ENCODE measurements at regions not wholly inside any gene's neighbourhood (a gene's known extent, or its start where the extent isn't known, plus 50 kb on each side); places are given as distances from the start of the nearest gene placed in this dataset.

GRCh38 chr1:61570191-61570590 is 154.8 kb downstream of the TM2D1 start:
- no peak for DNase-seq (ENCODE audit: low read depth, low spot score)
- Histone ChIP-seq H3K36me3 (ENCODE audit: insufficient read depth, low read length) (no peaks in the 10 kb centered on the region), H3K9me3 (ENCODE audit: low read depth, low read length) (peaks cover 6% of the 10 kb centered on the region; the same call in 1 of the 2 replicates), H3K9ac (ENCODE audit: insufficient read length) (no peak overlapping the region), H3K4me3 (no peak overlapping the region), H3K27ac (no peak overlapping the region)
- no peak for TF ChIP-seq FOXP2 (optimal IDR thresholded peaks at IDR 0.05; ENCODE audit: control extremely low read depth, extremely low read length, insufficient read depth)
- TF ChIP-seq POLR2AphosphoS5 (IDR thresholded peaks at IDR 0.05; ENCODE audit: borderline replicate concordance, low read depth, low read length) = no peak
- TF ChIP-seq EZH2 (IDR thresholded peaks at IDR 0.05) = no peak

- TF ChIP-seq EZH2 (IDR thresholded peaks at IDR 0.05) (no peak), FOXP2 (optimal IDR thresholded peaks at IDR 0.05; ENCODE audit: control extremely low read depth, extremely low read length, insufficient read depth) (no peak), POLR2AphosphoS5 (IDR thresholded peaks at IDR 0.05; ENCODE audit: borderline replicate concordance, low read depth, low read length) (no peak)
- Histone ChIP-seq H3K27ac (no peak overlapping the region), H3K9me3 (ENCODE audit: low read depth, low read length) (peaks cover 6% of the 10 kb centered on the region; the same call in 1 of the 2 replicates), H3K4me3 (0 out of 2 replicates have a peak overlapping the region, but pooled peaks have one; percentile 8), H3K9ac (ENCODE audit: insufficient read length) (no peak overlapping the region), H3K36me3 (ENCODE audit: insufficient read depth, low read length) (no peaks in the 10 kb centered on the region)
- DNase-seq (ENCODE audit: low read depth, low spot score) = no peak
Measured at GRCh38 chr1:61569303-61569621, 155.7 kb downstream of the TM2D1 start.

- Histone ChIP-seq H3K9me3 (ENCODE audit: low read depth, low read length) (peaks cover 6% of the 10 kb centered on the region; the same call in 1 of the 2 replicates), H3K27ac (no peak overlapping the region), H3K4me3 (0 out of 2 replicates have a peak overlapping the region, but pooled peaks have one; percentile 8), H3K36me3 (ENCODE audit: insufficient read depth, low read length) (no peaks in the 10 kb centered on the region), H3K9ac (ENCODE audit: insufficient read length) (no peak overlapping the region)
- DNase-seq (ENCODE audit: low read depth, low spot score) = no peak
- TF ChIP-seq EZH2 (IDR thresholded peaks at IDR 0.05) (no peak), FOXP2 (optimal IDR thresholded peaks at IDR 0.05; ENCODE audit: control extremely low read depth, extremely low read length, insufficient read depth) (no peak), POLR2AphosphoS5 (IDR thresholded peaks at IDR 0.05; ENCODE audit: borderline replicate concordance, low read depth, low read length) (no peak)
Measured at GRCh38 chr1:61568460-61569302, 156.3 kb downstream of the TM2D1 start.

- Histone ChIP-seq H3K9ac (ENCODE audit: insufficient read length) (no peak overlapping the region), H3K4me3 (no peak overlapping the region), H3K27ac (no peak overlapping the region), H3K9me3 (ENCODE audit: low read depth, low read length) (peaks cover 6% of the 10 kb centered on the region; the same call in 1 of the 2 replicates), H3K36me3 (ENCODE audit: insufficient read depth, low read length) (no peaks in the 10 kb centered on the region)
- no peak for DNase-seq (ENCODE audit: low read depth, low spot score)
- no peak for TF ChIP-seq POLR2AphosphoS5 (IDR thresholded peaks at IDR 0.05; ENCODE audit: borderline replicate concordance, low read depth, low read length)
- TF ChIP-seq EZH2 (IDR thresholded peaks at IDR 0.05) = no peak
- TF ChIP-seq FOXP2 (optimal IDR thresholded peaks at IDR 0.05; ENCODE audit: control extremely low read depth, extremely low read length, insufficient read depth) = no peak
Measured at GRCh38 chr1:61566177-61566576, 158.8 kb downstream of the TM2D1 start.

GRCh38 chr1:61563611-61564010 is 161.3 kb downstream of the TM2D1 start:
- no peak overlapping the region for H3K4me3 ChIP-seq
- TF ChIP-seq FOXP2 (optimal IDR thresholded peaks at IDR 0.05; ENCODE audit: control extremely low read depth, extremely low read length, insufficient read depth) = no peak
- TF ChIP-seq POLR2AphosphoS5 (IDR thresholded peaks at IDR 0.05; ENCODE audit: borderline replicate concordance, low read depth, low read length) = no peak
- TF ChIP-seq EZH2 (IDR thresholded peaks at IDR 0.05) = no peak
- no peak overlapping the region for H3K27ac ChIP-seq
- DNase-seq (ENCODE audit: low read depth, low spot score) = no peak
- peaks cover 6% of the 10 kb centered on the region; the same call in 1 of the 2 replicates for H3K9me3 ChIP-seq (ENCODE audit: low read depth, low read length)
- no peak overlapping the region for H3K9ac ChIP-seq (ENCODE audit: insufficient read length)
- H3K36me3 ChIP-seq (ENCODE audit: insufficient read depth, low read length) = no peaks in the 10 kb centered on the region

GRCh38 chr1:61561666-61562065 is 163.3 kb downstream of the TM2D1 start:
- peaks cover 6% of the 10 kb centered on the region; the same call in 1 of the 2 replicates for H3K9me3 ChIP-seq (ENCODE audit: low read depth, low read length)
- no peak overlapping the region for H3K27ac ChIP-seq
- no peak overlapping the region for H3K4me3 ChIP-seq
- no peak for TF ChIP-seq EZH2 (IDR thresholded peaks at IDR 0.05)
- TF ChIP-seq FOXP2 (optimal IDR thresholded peaks at IDR 0.05; ENCODE audit: control extremely low read depth, extremely low read length, insufficient read depth) = no peak
- TF ChIP-seq POLR2AphosphoS5 (IDR thresholded peaks at IDR 0.05; ENCODE audit: borderline replicate concordance, low read depth, low read length) = no peak
- H3K36me3 ChIP-seq (ENCODE audit: insufficient read depth, low read length) = no peaks in the 10 kb centered on the region
- no peak for DNase-seq (ENCODE audit: low read depth, low spot score)
- no peak overlapping the region for H3K9ac ChIP-seq (ENCODE audit: insufficient read length)

- Histone ChIP-seq H3K9ac (ENCODE audit: insufficient read length) (no peak overlapping the region), H3K27ac (no peak overlapping the region), H3K9me3 (ENCODE audit: low read depth, low read length) (peaks cover under 1% of the 10 kb centered on the region; the same call in 1 of the 2 replicates), H3K36me3 (ENCODE audit: insufficient read depth, low read length) (no peaks in the 10 kb centered on the region), H3K4me3 (no peak overlapping the region)
- TF ChIP-seq FOXP2 (optimal IDR thresholded peaks at IDR 0.05; ENCODE audit: control extremely low read depth, extremely low read length, insufficient read depth) (no peak), EZH2 (IDR thresholded peaks at IDR 0.05) (no peak), POLR2AphosphoS5 (IDR thresholded peaks at IDR 0.05; ENCODE audit: borderline replicate concordance, low read depth, low read length) (no peak)
- no peak for DNase-seq (ENCODE audit: low read depth, low spot score)
Measured at GRCh38 chr1:61560385-61560784, 164.6 kb downstream of the TM2D1 start.

- no peak overlapping the region for H3K4me3 ChIP-seq
- no peak for DNase-seq (ENCODE audit: low read depth, low spot score)
- TF ChIP-seq POLR2AphosphoS5 (IDR thresholded peaks at IDR 0.05; ENCODE audit: borderline replicate concordance, low read depth, low read length) (no peak), FOXP2 (optimal IDR thresholded peaks at IDR 0.05; ENCODE audit: control extremely low read depth, extremely low read length, insufficient read depth) (no peak), EZH2 (IDR thresholded peaks at IDR 0.05) (no peak)
- H3K9ac ChIP-seq (ENCODE audit: insufficient read length) = no peak overlapping the region
- H3K9me3 ChIP-seq (ENCODE audit: low read depth, low read length) = no peaks in the 10 kb centered on the region; the same call in 1 of the 2 replicates
- H3K36me3 ChIP-seq (ENCODE audit: insufficient read depth, low read length) = no peaks in the 10 kb centered on the region
- H3K27ac ChIP-seq = no peak overlapping the region
Measured at GRCh38 chr1:61556631-61557030, 168.3 kb downstream of the TM2D1 start.

Data from SK-N-MC (cell line).